ENCODE measurements at regions not wholly inside any gene's neighbourhood (a gene's known extent, or its start where the extent isn't known, plus 50 kb on each side); places are given as distances from the start of the nearest gene placed in this dataset.
A peak's percentile ranks its signal among the peaks of the same experiment; 100 is the strongest.

- ATAC-seq (no peak), FAIRE-seq (no peak), DNase-seq (ENCODE audit: low spot score) (no peak)
- Histone ChIP-seq H3K4me1 (ENCODE audit: insufficient read depth, low read length) (no peaks in the 10 kb centered on the region), H3K27ac (ENCODE audit: extremely low read length, insufficient read depth, low read length) (no peak overlapping the region), H2AFZ (ENCODE audit: low read length) (no peak overlapping the region), H3K79me2 (ENCODE audit: insufficient read depth, low read length) (no peaks in the 10 kb centered on the region), H3K9ac (ENCODE audit: insufficient read depth, low read depth, low read length) (no peak overlapping the region), H3K9me3 (ENCODE audit: low read length) (no peaks in the 10 kb centered on the region), H3K36me3 (replicated peaks in 1 of 2; ENCODE audit: control insufficient read depth in 1 of 2, insufficient read depth in 2 of 2, low read length in 2 of 2) (no peaks in the 10 kb centered on the region), H4K20me1 (ENCODE audit: insufficient read depth, low read length) (no peaks in the 10 kb centered on the region), H3K4me3 (replicated peaks in 1 of 3; ENCODE audit: insufficient read depth in 1 of 3, low read depth in 2 of 3, low read length in 3 of 3) (no peak overlapping the region), H3K4me2 (ENCODE audit: low read depth, low read length) (no peak overlapping the region), H3K27me3 (ENCODE audit: control insufficient read depth in 1 of 2, insufficient read depth in 2 of 2, low read length in 2 of 2) (no peaks in the 10 kb centered on the region)
- in situ Hi-C loops (cut with HindIII; ENCODE audit: extremely low pct_ligation_motif_present, low pct_unique_long_range_greater_than_20kb) (no loop called here), intact Hi-C loops (cut with micrococcal nuclease; ENCODE audit: unreplicated experiment) (no loop called here)
- ChIA-PET POLR2A (no interaction called here), CTCF (ENCODE audit: low intra/inter-chr PET ratio, low total read pairs) (no interaction called here)
- 100% methylated on average over 1 of the region's 3 CpGs for WGBS (ENCODE audit: low lambda C conversion rate)
- no peak for TF ChIP-seq ZSCAN31 (CRISPR knock-in tag; IDR thresholded peaks at IDR 0.05; ENCODE audit: low read depth)
- no TSS peak for BruUV-seq (replicated peaks)
These were observed 98.8 kb upstream of the EGFL6 start for GRCh38 chrX:13470685-13470977.

- Histone ChIP-seq H3K27ac (ENCODE audit: extremely low read length, insufficient read depth, low read length) (no peak overlapping the region), H3K4me3 (replicated peaks in 1 of 3; ENCODE audit: insufficient read depth in 1 of 3, low read depth in 2 of 3, low read length in 3 of 3) (no peak overlapping the region), H3K9me3 (ENCODE audit: low read length) (no peaks in the 10 kb centered on the region), H3K27me3 (ENCODE audit: control insufficient read depth in 1 of 2, insufficient read depth in 2 of 2, low read length in 2 of 2) (no peaks in the 10 kb centered on the region), H3K4me1 (ENCODE audit: insufficient read depth, low read length) (no peaks in the 10 kb centered on the region), H3K9ac (ENCODE audit: insufficient read depth, low read depth, low read length) (no peak overlapping the region), H4K20me1 (ENCODE audit: insufficient read depth, low read length) (no peaks in the 10 kb centered on the region), H3K79me2 (ENCODE audit: insufficient read depth, low read length) (no peaks in the 10 kb centered on the region), H3K4me2 (ENCODE audit: low read depth, low read length) (no peak overlapping the region), H2AFZ (ENCODE audit: low read length) (no peak overlapping the region), H3K36me3 (replicated peaks in 1 of 2; ENCODE audit: control insufficient read depth in 1 of 2, insufficient read depth in 2 of 2, low read length in 2 of 2) (no peaks in the 10 kb centered on the region)
- WGBS (ENCODE audit: low lambda C conversion rate), result 19% methylated on average over 4 of the region's 4 CpGs
- intact Hi-C loops (cut with micrococcal nuclease; ENCODE audit: unreplicated experiment), result no loop called here
- BruUV-seq (replicated peaks), result no TSS peak
- CTCF ChIA-PET (ENCODE audit: low intra/inter-chr PET ratio, low total read pairs), result no interaction called here
- in situ Hi-C loops (cut with HindIII; ENCODE audit: extremely low pct_ligation_motif_present, low pct_unique_long_range_greater_than_20kb), result no loop called here
- TF ChIP-seq ZNF407 (CRISPR knock-in tag; IDR thresholded peaks at IDR 0.05; ENCODE audit: not compliant biosample characterization), result no peak
- TF ChIP-seq MAFK (conservative IDR thresholded peaks at IDR 0.05 in 1 of 2, IDR thresholded peaks at IDR 0.05 in 1 of 2; ENCODE audit: low read length in 2 of 2), result 0 out of 4 replicates have a peak, but pooled peaks of 1 of the 2 experiments have one; percentile 52
- ATAC-seq, result no peak
- POLR2A ChIA-PET, result no interaction called here
- FAIRE-seq, result no peak
- DNase-seq (ENCODE audit: low spot score), result no peak
These were observed 99.3 kb upstream of the EGFL6 start for GRCh38 chrX:13469963-13470684.

Measured in HepG2 (cell line).